Coronary artery (tissue), 2 donors: ENCODE measurements at regions not wholly inside any gene's neighbourhood (a gene's known extent, or its start where the extent isn't known, plus 50 kb on each side); places are given as distances from the start of the nearest gene placed in this dataset.

Experiments used
- DNase-seq: peaks from one replicate; pipeline ENCODE4 v3.0.0-alpha.2; 2017; ENCODE audit warnings: low spot score
- H3K27ac ChIP-seq, 2 donors: fragments of 200-600 bp; sonication (generic); one replicate each; pipeline ENCODE4 v1.5.1; 2016 to 2019
- H3K4me3 ChIP-seq: fragments of 200-600 bp; sonication (generic); 2 replicates; pipeline ENCODE4 v1.5.1; 2016; ENCODE audit warnings: mild to moderate bottlenecking, moderate library complexity
- TF ChIP-seq, protein P1 (sequence below): fragments of 200-600 bp; sonication (generic); IDR thresholded peaks from one replicate; pipeline ENCODE4 v1.5.1; 2019; ENCODE audit warnings: antibody characterized with exemption

- Histone ChIP-seq H3K27ac (no peak overlapping the region), H3K4me3 (no peak overlapping the region)
- TF ChIP-seq, protein P1, sequence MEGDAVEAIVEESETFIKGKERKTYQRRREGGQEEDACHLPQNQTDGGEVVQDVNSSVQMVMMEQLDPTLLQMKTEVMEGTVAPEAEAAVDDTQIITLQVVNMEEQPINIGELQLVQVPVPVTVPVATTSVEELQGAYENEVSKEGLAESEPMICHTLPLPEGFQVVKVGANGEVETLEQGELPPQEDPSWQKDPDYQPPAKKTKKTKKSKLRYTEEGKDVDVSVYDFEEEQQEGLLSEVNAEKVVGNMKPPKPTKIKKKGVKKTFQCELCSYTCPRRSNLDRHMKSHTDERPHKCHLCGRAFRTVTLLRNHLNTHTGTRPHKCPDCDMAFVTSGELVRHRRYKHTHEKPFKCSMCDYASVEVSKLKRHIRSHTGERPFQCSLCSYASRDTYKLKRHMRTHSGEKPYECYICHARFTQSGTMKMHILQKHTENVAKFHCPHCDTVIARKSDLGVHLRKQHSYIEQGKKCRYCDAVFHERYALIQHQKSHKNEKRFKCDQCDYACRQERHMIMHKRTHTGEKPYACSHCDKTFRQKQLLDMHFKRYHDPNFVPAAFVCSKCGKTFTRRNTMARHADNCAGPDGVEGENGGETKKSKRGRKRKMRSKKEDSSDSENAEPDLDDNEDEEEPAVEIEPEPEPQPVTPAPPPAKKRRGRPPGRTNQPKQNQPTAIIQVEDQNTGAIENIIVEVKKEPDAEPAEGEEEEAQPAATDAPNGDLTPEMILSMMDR, result no peak
- no peak for DNase-seq
Measured at GRCh38 chr2:15999596-16000469, 59.5 kb downstream of the MYCN start.

GRCh38 chr2:15997728-15998280 lies 57.5 kb downstream of the MYCN start:
- DNase-seq, result no peak
- no peak overlapping the region for H3K27ac ChIP-seq
- no peak overlapping the region for H3K4me3 ChIP-seq
- TF ChIP-seq, protein P1, result no peak

DNA sequence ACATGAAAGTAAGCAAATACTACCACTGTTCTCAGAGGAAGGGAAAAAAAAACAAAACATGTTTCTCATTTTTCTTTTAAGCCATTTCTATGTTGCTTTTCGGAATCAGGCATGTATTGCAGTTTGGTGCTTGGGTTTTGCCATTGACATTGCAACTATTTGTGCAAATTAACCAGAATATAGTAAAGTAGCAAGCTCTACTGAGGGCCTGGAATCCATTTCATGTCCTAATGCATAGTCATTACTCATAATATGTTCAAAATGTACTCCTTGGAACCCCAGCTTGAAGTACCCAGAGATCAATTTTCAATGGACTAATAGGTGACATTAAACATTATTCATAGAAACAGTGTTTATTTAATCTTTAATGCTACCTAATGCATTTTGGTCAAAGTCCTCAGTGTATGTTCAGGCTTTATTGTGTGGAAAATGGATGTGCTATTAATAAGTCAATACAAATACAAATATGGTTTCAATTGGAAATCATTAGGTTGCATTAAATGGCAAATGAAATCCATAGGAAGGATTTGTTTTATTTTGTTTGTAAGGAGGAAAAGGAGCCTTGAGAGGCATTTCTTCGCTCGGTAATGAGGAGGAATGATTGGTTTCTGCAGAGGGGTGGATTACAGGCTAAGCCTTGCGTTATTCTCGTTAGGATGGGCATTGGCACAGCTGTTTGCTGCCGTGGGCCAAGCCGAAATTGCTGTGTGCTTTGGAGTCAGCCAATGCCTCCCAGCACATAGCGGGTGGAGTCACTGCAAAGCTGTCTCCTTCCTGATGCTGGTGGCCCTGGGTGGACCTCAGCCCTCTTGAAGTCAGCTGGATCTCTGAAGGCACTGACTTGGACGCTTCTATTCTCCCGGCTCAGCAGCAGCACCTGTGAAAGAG lies 56.4 kb downstream of the MYCN start:
- DNase-seq, result no peak
- H3K27ac ChIP-seq, result no peak overlapping the region
- no peak overlapping the region for H3K4me3 ChIP-seq
- TF ChIP-seq, protein P1, result no peak
